Lower leg skin (tissue), 3 donors: ENCODE measurements at regions not wholly inside any gene's neighbourhood (a gene's known extent, or its start where the extent isn't known, plus 50 kb on each side); places are given as distances from the start of the nearest gene placed in this dataset.

Experiments used
- CTCF ChIP-seq, 3 donors: fragments of 450-650 bp; IDR thresholded peaks; one replicate each; pipeline ENCODE4 v1.5.1; 2016; ENCODE audit warnings: antibody characterized with exemption in 3 of 3, mild to moderate bottlenecking in 3 of 3, moderate library complexity in 2 of 3
- POLR2A ChIP-seq, 2 donors: fragments of 450-650 bp; IDR thresholded peaks; one replicate each; pipeline ENCODE4 v1.6.1; 2016 to 2017; ENCODE audit warnings: antibody characterized with exemption in 2 of 2, mild to moderate bottlenecking in 1 of 2, moderate library complexity in 1 of 2

- TF ChIP-seq CTCF (IDR thresholded peaks at IDR 0.05) (no peak), POLR2A (IDR thresholded peaks at IDR 0.05) (no peak)
Measured at GRCh38 chr6:164034602-164035140, 620.2 kb downstream of the QKI start.
